ENCODE measurements at regions not wholly inside any gene's neighbourhood (a gene's known extent, or its start where the extent isn't known, plus 50 kb on each side); places are given as distances from the start of the nearest gene placed in this dataset.

DNA sequence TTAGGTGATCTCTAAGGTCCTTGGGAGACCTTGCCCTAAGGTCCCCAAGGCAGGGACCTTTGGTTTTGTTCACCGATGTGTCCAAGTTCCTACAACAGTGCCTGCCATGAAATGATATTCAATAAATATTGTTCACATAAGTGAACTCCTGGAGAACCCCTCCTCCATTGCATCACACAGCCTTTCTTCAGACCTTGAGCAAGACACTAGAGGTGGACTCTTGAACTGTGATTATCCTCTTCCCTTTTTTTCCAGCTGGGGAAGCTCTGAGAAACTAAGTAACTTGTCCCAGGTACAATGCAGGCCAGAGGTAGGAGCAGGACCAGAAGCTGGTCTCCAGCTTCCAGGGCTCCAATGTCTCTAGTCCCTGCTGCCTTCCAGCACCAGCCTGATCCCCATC, 76.6 kb upstream of the LMO1 start:
- no peak for DNase-seq (ENCODE audit: low read depth in 1 of 2, low spot score in 1 of 2)

DNA sequence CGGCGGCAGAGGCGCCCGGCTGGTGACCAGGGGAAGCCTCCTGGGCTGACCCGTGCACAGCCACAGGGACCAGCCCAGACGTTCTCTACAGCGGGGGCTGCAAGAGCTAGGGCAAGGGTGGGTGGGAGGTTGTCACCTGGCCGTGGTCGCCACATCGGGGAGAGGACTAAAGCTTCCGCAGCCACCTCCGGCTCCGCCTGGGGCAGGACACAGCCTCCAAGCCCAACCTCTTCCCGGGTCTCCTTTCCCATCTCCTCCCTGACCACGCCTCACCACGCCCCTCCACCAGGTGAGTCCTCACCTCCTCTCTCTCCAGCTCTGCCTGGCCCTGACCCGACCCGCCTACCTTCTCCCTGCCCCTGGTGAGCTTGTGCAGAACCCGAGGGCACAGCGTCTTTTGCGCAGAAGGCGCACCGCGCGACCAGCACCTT, 75.9 kb upstream of the LMO1 start:
- DNase-seq (ENCODE audit: low read depth in 1 of 2, low spot score in 1 of 2): no peak

DNA sequence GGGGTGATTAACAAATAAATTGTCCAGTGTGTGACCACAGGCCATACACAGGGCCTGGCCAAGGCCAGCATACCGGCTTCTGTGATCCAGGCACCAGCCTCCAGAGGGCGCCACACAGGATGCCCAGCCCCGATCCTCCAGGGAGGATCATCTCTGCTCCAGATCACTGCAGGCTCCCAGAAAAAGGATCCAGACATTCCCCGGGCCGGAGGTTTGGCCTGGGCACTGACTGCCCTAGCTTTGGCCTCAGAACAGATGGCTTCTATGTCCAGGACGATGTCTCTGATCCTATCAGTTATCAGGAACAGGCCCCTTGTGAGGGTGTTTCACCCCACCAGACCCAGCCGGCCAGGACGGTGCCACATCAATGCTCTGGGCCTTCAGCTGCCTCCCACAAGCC, 74.5 kb upstream of the LMO1 start:
- no peak for DNase-seq (ENCODE audit: low read depth in 1 of 2, low spot score in 1 of 2)

DNA sequence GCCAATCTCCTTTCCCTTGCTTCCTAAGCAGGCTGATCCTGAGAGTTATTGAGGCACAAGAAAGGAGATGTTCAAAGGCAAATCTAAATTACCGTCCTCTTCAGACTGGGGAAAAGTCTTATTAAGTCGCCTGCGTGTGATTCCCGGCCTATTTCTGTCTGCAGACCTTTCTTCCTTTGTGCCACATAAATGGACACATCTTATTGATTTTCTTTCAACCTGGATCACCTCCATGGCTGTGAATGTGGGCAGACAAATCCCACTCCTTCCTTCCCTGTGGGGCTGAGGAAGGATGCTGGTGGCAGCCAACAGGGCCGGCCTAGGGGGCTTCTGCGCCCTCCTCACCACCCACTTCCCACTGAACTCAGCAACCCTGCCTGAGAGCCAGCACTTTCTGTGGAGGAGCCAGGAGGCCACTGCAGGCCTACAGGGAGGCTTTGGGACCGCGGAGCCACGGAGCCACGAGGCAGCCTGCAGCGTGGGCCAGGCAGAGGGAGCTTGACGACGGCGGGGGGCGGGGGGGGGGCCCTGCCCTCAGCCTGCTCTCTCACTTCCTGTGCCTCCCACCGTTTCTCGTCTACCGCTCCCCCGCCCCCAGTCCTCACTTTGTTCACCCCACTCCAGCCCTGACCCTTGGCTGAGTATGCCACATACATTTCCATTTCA, 73.6 kb upstream of the LMO1 start:
- DNase-seq (ENCODE audit: low read depth in 1 of 2, low spot score in 1 of 2): no peak

DNA sequence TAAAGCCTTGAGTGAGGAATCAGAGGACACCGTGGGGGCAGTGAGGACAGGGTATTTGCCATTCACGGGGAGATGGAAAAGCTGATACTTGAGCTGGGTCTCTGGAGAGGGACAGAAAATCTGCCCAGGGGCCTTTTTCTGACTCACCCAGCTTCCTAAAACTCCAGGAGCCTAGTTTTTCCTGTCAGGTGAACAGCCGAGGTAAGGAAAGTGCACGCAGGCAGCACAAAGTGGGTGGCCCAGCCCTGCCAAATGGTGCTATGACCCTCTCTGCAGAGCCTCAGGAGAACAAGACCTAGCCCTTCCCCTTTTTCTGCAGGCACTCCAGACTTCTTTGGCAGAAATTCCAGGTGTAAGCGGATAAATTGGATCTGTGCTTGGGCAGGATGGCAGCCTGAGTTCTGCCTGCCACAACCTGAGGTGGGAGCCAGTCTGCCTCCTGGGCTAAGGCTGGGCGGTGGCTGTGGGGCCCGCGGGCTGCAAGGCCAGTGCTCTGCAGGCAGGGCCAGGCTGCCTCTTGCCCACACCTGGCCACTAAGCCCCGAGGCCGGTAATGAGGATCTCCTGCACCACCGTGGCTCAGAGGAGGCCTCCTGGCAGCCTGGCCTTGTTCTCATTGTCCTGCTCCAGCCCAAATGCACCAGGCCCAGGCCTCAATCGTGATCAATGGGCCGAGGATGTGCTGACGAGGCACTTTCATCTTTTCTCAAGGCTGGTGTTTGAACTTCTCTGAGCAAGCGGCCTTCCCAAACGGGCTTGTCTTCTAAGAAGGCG, 72.9 kb upstream of the LMO1 start:
- no peak for DNase-seq (ENCODE audit: low read depth in 1 of 2, low spot score in 1 of 2)

DNA sequence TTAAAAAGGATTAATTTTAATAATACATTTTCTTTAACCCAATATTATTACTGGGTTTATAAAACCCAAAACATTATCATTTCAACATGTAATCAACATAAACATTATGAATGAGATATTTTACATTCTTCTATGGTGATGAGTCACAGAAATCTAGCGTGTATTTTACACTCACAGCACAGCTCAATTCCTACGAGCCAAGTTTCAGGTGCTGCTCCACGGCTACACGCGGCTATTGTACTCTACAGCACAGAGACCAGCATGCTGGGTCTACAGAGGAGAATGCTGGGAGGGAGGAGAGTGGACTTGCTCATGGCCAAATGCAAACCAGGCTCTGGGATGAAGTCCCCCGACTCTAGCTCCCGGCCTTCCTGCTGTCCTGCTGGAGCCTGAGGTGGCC, 72.0 kb upstream of the LMO1 start:
- DNase-seq (ENCODE audit: low read depth in 1 of 2, low spot score in 1 of 2): no peak

DNA sequence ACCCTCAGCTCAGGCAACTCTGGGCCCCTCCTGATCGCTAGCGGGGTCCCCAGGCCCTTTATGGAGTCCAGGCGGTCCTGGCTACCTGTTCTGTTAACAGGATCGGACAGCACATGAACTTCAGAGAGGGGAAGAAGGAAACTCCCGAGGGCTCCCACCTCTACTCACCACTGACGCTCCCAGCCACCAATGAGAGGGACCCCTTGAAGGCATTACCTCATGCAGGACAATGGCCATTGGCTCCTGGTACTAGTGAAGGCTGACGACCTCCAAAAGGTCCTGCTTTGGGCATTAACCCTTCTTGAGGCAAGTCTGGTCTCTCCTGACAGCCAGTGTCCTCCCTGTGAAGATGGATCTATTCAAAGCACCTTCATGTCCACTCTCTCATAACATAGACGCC, 71.5 kb upstream of the LMO1 start:
- no peak for DNase-seq (ENCODE audit: low read depth in 1 of 2, low spot score in 1 of 2)

DNA sequence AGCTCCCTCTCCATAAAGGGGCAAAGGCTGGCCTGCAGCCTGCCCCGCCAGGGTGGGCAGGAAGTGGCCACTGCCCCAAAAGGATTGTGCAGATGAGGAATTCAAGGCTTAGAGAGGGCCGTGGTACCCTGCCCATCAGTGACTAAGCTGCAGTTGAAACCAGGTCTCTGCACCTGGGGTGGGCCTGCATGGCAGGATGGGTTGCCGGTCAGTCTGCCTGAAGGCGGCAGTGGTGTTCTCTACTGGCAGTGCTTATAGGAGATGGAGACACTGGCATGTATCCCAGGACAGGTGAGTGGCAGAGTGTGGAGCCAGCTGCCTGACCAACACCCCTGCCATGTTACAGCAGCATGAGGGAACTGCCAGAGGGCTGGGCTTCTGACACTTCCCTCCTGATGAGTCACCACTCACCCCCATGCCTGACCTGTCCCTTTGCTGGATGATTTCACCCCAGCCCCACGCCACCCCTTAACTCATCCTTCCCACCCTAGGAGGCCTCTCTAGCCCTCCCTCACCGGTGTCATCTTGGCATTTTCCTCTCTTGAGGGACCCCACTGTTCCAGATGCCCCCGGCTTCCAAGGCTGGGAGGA, 70.2 kb upstream of the LMO1 start:
- no peak for DNase-seq (ENCODE audit: low read depth in 1 of 2, low spot score in 1 of 2)

DNA sequence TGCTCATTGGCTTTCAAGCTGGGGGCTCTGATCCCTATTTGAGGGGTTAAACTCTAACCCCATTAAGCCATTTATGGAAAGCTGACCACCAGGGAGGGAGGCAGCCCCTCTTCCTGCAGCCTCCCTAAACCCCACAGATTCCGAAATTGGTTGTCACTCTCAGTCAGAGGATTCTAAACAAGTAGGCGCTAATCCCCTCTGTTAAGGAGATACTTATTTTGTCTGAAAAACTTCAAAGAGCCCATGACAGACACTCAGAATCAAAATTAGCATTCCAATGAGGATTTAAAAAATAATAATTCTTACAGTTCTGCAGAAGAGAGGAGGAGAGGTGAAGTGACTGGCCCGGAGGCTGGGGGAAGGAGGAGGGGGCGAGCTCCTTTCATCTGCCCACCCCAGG, 69.7 kb upstream of the LMO1 start:
- DNase-seq (ENCODE audit: low read depth in 1 of 2, low spot score in 1 of 2): no peak

DNA sequence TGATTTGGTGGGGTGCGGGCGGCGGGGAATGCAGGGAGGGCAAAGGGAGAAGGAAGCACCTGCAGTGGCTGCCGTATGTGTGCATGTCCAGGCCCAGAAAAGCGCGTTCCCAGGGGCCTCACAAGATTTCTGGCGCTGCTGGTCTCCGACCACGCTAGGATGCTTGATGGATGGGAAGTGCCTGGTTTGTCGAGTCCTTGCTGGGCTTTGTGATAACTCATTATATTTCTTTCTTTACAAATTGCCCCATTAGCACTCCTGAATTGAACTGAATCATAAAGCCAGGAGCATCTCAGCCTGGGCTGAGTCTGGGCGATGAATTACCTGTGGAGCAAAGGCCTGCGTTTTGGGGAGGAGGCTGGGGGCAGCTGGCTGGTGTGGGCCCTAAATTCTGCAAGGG, 69.2 kb upstream of the LMO1 start:
- DNase-seq (ENCODE audit: low read depth in 1 of 2, low spot score in 1 of 2): no peak

DNA sequence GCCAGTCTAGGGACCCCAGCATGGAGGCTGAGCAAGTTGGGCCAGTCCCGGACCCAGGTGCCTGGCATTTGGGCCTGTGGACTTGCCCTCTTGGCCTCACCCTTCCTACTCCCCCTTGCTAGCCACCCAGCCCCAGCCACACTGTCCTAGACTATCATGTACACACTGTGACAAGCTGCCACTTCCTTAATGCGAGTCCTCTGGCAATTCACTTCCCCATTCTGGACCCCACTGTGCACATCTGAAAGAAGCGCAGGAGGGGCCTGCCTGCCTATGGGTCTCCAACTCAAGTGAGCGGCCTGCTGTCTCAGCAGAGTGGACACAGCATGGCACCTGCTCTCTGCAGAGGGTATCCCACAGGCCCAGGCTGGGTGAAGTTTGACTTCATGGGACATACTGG, 68.5 kb upstream of the LMO1 start:
- DNase-seq (ENCODE audit: low read depth in 1 of 2, low spot score in 1 of 2): no peak

DNA sequence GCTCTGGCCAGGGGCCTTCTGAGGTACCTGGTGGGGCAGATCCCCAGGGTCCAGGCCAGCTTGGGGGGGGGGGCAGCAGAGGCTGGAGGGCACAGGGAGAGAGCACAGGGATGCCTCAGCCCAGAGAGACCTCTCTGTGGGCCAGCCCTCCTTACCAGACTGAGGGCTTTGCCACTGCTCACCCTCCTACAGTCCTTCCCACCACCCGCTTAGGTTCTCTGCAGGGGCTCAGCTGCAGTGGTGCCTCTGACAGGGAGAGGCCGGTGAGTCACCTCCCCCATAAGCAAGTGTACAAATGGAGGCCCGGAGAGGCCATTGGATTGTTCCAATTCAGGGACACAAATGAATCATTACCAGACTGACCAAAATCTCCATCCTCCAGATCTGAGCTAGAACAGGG, 68.1 kb upstream of the LMO1 start:
- DNase-seq (ENCODE audit: low read depth in 1 of 2, low spot score in 1 of 2): no peak

DNA sequence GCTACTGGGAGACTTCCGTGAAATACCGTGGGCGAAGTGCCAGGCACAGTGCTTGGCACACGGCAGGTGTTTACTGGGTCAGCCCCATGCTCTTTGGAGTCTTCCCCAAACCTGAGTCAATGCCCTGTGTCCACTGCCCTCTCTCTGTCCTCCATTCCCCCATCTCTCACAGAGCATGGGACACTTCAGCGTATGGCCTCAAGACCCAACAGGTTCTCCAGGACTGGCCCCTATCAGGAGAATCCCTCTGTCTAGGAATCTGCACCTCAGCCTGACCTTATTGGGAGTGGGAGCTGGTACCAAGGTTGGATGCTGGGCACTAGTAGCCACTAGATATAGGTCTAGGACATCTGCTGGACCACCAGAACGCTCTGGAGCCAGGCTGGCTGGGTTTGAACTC, 67.2 kb upstream of the LMO1 start:
- DNase-seq (ENCODE audit: low read depth in 1 of 2, low spot score in 1 of 2): no peak

DNA sequence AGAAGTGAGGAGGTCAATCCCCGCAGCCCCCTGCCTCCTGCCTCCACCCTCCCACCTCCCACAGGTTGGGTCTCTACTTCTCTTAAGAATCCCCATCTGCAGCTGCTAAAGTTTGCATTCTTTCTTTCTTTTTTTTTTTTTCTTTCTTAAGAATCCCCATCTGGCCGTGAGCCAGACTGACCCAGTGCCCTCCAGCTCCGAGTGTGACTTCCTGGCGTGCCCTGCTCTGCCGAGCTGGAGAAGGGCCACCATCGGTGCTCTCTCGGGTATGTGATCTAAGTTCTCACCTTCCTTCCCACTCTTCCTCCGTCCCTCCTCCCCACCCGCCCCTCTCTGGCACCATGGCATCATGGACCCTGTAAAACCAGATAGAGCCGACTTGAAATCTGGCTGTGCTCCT, 66.7 kb upstream of the LMO1 start:
- DNase-seq (ENCODE audit: low read depth in 1 of 2, low spot score in 1 of 2): no peak

DNA sequence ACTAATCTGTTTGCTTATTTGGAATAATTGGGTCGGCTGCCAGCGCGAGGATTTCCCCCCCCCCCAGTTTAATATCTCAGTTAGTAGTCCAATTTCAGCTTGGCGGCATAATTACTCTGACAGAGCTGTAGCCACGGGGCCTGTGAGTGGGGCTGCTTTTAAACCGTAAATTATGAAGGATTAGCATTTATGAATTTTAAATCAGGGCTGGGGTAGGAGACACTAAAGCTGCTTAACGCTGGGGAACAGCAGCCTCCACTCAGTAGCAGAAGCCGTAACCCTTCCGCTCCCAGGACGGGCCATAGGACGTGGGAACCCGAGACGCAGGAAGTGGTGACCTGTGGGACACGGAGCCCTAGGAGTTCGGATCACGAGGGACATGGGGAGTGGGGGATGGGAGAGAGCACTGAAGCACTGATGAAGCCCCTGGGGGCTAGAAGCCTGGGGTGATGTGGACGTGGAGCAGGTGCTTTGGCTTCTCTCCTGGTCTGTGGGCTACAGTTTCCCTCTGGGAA, 66.2 kb upstream of the LMO1 start:
- DNase-seq (ENCODE audit: low read depth in 1 of 2, low spot score in 1 of 2): no peak

DNA sequence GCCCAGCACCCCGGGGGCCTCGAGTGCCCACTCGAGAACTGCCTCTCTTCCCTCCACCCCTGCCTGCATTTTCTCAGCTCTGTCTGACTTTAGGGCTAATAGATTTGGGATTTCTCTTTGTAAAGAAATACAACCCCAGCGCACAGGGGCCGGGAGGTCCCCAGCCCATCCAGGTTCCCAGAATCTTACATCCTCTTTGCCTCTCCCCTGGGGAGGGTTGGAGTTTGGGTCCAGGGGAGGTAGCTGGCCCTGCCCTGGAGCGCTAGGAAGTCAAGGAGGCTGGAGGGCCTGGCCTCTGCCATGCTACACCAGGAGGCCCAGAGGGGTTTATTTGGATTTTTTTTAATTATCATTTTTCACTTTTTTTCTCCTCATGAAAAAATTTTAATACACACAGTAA, 65.7 kb upstream of the LMO1 start:
- DNase-seq (ENCODE audit: low read depth in 1 of 2, low spot score in 1 of 2): no peak

DNA sequence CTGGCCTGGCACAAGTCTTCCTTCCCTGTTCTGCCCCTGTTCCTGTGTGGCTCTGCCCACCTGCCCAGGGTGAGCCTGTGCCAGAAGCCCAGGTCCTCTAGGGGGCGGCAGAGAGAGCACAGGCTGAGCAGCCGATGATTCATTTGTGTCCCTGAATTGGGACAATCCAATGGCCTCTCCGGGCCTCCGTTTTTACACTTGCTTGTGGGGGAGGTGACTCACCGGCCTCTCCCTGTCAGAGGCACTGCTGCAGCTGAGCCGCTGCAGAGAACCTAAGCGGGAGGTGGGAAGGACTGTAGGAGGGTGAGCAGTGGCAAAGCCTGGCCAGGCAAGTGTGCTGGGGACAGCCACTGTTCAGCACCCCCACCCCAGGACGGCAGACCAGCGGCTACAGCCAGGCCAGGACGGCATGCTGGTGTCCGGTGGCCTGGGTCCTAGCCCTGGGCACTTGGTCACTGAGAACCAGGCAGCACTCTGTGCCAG, 65.2 kb upstream of the LMO1 start:
- peak in 1 of 2 donors; percentile 17 for DNase-seq (ENCODE audit: low read depth in 1 of 2, low spot score in 1 of 2)

DNA sequence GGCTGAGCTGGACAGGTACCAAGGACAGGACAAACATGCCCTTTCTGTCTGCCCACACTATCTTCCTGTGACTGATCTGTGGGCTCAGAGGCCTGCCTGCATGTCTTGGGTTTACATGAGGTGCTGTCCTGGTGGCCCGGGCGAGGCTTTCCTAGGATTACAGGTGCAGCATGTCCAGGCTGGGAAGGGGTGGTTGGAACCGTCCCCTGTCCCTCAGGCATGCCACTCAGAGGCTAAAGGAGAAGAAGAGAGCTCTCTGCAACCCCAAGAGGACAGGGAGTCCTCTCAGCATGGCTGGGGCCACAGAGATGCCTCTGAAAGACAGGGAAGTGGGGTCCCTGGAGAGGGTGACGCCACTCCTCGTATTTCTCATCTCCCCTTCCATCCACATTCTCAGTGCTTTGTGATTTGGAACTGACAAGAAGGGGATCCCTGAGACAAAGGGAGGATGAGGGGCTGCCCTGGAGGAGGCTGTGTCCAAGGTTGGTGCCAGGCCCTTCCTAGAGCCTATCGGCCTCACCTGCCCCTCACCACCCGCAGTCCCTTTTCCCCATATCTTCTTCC, 64.6 kb upstream of the LMO1 start:
- no peak for DNase-seq (ENCODE audit: low read depth in 1 of 2, low spot score in 1 of 2)

DNA sequence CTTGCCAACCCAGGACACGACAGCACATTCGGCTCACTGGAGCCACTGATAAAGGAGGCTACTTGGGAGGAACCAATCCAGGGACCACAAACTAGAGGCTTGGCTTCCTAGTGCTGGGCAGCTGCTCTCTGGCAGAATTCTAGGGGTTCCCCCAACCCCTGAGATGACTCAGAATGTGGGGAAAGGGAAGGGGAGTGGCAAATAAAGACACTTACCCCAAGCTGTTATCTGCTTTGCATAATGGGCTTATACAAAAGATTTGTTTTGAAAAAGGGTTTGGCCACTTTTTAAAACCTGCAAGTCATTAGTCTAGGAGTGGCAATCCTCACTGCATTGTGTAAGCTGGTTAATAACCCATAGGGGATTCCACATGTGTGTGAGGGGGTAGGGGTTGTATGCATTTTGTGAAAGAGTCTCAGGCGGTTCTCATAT, 64.1 kb upstream of the LMO1 start:
- no peak for DNase-seq (ENCODE audit: low read depth in 1 of 2, low spot score in 1 of 2)

DNA sequence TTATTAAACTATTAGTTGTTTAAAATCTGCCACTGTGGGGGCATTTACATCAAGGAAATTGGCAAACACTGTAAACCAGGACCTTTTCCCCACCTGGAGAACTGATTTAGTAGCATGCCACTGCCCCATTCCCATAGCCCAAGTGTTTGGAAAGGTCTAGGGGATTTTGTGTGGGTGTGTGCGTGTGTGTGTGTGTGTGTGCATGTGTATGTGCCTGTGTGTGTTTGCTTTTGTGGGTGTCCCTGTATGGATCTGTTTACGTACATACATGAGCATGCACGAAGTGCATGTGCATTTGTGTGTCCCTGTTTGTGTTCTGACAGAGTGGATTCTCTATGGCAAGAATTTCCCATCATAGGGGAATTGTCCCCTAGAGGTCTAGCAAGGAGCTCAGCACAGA, 62.7 kb upstream of the LMO1 start:
- no peak for DNase-seq (ENCODE audit: low read depth in 1 of 2, low spot score in 1 of 2)

DNA sequence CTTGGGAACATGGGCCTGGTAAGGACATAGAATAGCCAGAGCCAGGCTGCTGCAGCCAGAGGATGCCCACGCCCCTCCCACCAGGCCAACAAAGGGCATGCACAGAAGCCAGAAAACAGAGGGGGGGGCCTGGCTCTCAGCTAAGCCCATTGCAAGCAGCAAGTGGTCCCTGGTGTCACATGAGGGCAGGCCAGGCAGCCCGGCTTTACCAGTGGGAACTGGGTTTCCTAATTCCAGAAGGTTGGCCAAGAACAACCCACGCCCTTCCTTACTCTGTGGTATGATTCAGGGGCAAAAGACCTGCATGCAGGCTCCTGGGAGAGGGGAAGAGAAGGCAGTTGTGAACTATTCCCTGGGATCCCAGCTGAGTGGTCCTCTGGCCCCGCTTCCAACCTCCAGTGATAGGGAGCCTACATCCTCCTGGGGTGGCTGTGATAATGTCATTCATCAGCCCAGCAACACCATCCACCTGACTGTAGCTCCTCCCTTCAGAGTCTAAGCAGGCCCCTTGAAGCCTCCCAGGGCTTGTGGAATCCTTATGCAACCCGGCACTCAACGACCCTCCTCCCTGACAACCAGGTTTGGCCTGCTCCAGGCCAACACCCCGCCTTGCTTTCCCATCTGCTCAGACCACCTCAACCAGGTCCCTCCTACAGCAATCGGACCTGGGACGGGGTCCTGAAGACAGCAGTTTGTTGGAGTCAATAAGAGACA, 62.1 kb upstream of the LMO1 start:
- DNase-seq (ENCODE audit: low read depth in 1 of 2, low spot score in 1 of 2): no peak

All from activated T-helper 1 cell treated with anti-CD3 and anti-CD28 coated beads, Interleukin-2, amount 50 U/mL, for 16 hours (primary cell).